ENCODE measurements at regions not wholly inside any gene's neighbourhood (a gene's known extent, or its start where the extent isn't known, plus 50 kb on each side); places are given as distances from the start of the nearest gene placed in this dataset.

DNA sequence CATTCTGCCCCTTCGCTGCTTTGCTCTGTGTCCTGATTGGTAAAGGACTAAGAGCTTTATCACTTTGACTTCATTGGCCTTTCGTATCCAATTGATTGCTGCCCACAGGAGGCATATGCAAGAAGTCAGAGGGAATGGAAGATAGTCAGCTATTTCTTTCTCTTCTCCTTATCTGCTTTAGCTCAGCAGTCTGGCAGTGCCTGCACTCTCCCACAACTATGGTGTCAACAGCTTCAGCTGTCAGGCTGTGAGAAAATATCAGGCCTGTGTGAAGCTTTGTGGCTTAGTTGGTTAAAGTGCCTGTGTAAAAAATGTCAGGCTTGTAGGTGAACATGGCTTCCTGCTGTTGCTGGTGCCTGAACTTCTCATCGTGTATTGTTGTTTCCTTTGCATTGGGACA lies 243.0 kb downstream of the PCDH17 start:
- TF ChIP-seq POLR2AphosphoS5 (IDR thresholded peaks at IDR 0.05; ENCODE audit: low read depth, low read length) = no peak
- no peak for TF ChIP-seq TAF1 (IDR thresholded peaks at IDR 0.05; ENCODE audit: borderline replicate concordance, insufficient read depth, low read length)
- no peak for TF ChIP-seq SIN3A (IDR thresholded peaks at IDR 0.05; ENCODE audit: borderline replicate concordance, insufficient read depth, low read length)
- TF ChIP-seq, protein P1, sequence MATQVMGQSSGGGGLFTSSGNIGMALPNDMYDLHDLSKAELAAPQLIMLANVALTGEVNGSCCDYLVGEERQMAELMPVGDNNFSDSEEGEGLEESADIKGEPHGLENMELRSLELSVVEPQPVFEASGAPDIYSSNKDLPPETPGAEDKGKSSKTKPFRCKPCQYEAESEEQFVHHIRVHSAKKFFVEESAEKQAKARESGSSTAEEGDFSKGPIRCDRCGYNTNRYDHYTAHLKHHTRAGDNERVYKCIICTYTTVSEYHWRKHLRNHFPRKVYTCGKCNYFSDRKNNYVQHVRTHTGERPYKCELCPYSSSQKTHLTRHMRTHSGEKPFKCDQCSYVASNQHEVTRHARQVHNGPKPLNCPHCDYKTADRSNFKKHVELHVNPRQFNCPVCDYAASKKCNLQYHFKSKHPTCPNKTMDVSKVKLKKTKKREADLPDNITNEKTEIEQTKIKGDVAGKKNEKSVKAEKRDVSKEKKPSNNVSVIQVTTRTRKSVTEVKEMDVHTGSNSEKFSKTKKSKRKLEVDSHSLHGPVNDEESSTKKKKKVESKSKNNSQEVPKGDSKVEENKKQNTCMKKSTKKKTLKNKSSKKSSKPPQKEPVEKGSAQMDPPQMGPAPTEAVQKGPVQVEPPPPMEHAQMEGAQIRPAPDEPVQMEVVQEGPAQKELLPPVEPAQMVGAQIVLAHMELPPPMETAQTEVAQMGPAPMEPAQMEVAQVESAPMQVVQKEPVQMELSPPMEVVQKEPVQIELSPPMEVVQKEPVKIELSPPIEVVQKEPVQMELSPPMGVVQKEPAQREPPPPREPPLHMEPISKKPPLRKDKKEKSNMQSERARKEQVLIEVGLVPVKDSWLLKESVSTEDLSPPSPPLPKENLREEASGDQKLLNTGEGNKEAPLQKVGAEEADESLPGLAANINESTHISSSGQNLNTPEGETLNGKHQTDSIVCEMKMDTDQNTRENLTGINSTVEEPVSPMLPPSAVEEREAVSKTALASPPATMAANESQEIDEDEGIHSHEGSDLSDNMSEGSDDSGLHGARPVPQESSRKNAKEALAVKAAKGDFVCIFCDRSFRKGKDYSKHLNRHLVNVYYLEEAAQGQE (IDR thresholded peaks at IDR 0.05; ENCODE audit: insufficient read depth in 1 of 2, low read depth in 2 of 2, low read length in 2 of 2) = no peak
- no peak for TF ChIP-seq FOXP2 (optimal IDR thresholded peaks at IDR 0.05; ENCODE audit: borderline replicate concordance, extremely low read depth, extremely low read length, insufficient read depth)

DNA sequence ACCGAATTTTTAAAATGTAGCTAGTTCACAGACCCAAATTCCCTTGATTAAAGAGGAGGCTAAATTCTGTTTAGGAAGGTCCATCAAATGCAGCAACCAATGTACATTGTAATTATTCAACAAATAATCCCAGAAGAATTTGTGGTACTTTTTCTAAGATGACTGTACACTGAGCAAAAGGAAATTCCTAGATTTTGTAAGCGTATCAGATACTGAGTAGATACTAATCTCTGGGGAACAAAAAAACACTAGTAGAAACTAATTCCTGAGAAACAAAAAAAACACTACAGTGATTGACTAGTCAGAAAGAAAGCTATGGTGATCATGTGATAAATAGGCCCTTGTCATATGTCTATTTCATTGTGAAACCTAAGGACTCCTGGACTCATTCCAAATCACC lies 246.1 kb downstream of the PCDH17 start:
- TF ChIP-seq SIN3A (IDR thresholded peaks at IDR 0.05; ENCODE audit: borderline replicate concordance, insufficient read depth, low read length) (no peak), FOXP2 (optimal IDR thresholded peaks at IDR 0.05; ENCODE audit: borderline replicate concordance, extremely low read depth, extremely low read length, insufficient read depth) (no peak), TAF1 (IDR thresholded peaks at IDR 0.05; ENCODE audit: borderline replicate concordance, insufficient read depth, low read length) (no peak), POLR2AphosphoS5 (IDR thresholded peaks at IDR 0.05; ENCODE audit: low read depth, low read length) (no peak)
- TF ChIP-seq, protein P1 (IDR thresholded peaks at IDR 0.05; ENCODE audit: insufficient read depth in 1 of 2, low read depth in 2 of 2, low read length in 2 of 2) = no peak

DNA sequence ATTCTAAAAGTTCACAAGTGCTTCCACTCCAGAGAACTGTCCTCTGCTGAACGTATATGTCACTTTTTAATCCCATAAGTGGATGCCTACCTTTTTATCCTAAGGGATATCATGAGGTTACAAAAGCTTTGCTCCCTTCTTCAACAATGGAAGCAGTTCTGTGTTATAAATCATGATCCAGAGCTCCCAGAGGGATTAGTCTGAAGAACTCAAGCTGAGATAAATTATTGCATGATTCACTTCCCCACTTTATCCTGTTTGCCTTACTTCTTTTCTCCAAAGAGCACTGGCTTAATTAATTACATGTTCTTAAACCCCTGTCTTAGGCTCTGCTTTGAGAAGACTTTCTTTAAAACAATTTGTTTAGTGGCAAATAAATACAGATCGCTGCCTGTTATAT lies 246.7 kb downstream of the PCDH17 start:
- TF ChIP-seq SIN3A (IDR thresholded peaks at IDR 0.05; ENCODE audit: borderline replicate concordance, insufficient read depth, low read length) = no peak
- TF ChIP-seq, protein P1 (IDR thresholded peaks at IDR 0.05; ENCODE audit: insufficient read depth in 1 of 2, low read depth in 2 of 2, low read length in 2 of 2) = no peak
- no peak for TF ChIP-seq POLR2AphosphoS5 (IDR thresholded peaks at IDR 0.05; ENCODE audit: low read depth, low read length)
- TF ChIP-seq TAF1 (IDR thresholded peaks at IDR 0.05; ENCODE audit: borderline replicate concordance, insufficient read depth, low read length) = no peak
- no peak for TF ChIP-seq FOXP2 (optimal IDR thresholded peaks at IDR 0.05; ENCODE audit: borderline replicate concordance, extremely low read depth, extremely low read length, insufficient read depth)

DNA sequence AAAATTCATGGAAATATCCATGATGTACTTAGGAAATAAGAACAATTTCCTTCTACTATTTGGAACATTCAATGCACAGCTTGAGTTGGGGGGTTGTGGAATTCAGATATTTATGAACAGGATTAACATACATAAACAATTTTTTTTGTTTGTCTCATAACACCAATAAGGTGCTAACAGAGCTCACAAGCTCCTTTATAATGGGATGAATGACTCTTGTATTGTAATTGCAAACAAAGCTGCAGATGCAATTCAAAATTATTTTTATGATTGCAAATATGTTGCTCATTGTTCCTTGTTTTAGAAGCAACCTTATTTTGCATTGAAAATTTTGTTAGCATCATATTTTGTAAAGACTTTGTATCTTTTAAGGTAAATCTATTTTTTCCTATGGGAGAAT lies 265.7 kb downstream of the PCDH17 start:
- TF ChIP-seq, protein P1 (IDR thresholded peaks at IDR 0.05; ENCODE audit: insufficient read depth in 1 of 2, low read depth in 2 of 2, low read length in 2 of 2) = no peak
- TF ChIP-seq FOXP2 (optimal IDR thresholded peaks at IDR 0.05; ENCODE audit: borderline replicate concordance, extremely low read depth, extremely low read length, insufficient read depth) (no peak), TAF1 (IDR thresholded peaks at IDR 0.05; ENCODE audit: borderline replicate concordance, insufficient read depth, low read length) (no peak)

DNA sequence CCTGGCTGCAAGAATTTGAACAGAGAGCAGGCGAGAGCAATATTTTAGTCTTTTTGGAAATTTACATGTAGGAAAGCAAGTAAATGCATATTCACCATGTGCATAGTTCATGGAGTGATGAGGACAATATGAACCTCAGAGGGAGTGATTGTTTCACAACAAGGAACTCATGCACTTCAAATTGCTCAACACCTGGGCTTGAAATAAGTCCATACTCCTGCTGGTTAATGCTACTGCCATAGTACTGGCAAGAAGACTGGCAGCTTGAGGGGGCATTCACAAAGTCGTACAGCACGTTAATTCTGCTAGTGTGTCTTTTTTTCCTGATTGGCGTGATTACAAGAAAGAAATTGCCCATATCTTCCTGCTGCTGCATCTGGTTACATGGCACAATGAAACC lies 267.6 kb downstream of the PCDH17 start:
- no peak for TF ChIP-seq POLR2AphosphoS5 (IDR thresholded peaks at IDR 0.05; ENCODE audit: low read depth, low read length)
- no peak for TF ChIP-seq SIN3A (IDR thresholded peaks at IDR 0.05; ENCODE audit: borderline replicate concordance, insufficient read depth, low read length)
- no peak for TF ChIP-seq TAF1 (IDR thresholded peaks at IDR 0.05; ENCODE audit: borderline replicate concordance, insufficient read depth, low read length)
- TF ChIP-seq, protein P1 (IDR thresholded peaks at IDR 0.05; ENCODE audit: insufficient read depth in 1 of 2, low read depth in 2 of 2, low read length in 2 of 2) = no peak
- no peak for TF ChIP-seq FOXP2 (optimal IDR thresholded peaks at IDR 0.05; ENCODE audit: borderline replicate concordance, extremely low read depth, extremely low read length, insufficient read depth)
